ENCODE measurements at regions not wholly inside any gene's neighbourhood (a gene's known extent, or its start where the extent isn't known, plus 50 kb on each side); places are given as distances from the start of the nearest gene placed in this dataset.

DNA sequence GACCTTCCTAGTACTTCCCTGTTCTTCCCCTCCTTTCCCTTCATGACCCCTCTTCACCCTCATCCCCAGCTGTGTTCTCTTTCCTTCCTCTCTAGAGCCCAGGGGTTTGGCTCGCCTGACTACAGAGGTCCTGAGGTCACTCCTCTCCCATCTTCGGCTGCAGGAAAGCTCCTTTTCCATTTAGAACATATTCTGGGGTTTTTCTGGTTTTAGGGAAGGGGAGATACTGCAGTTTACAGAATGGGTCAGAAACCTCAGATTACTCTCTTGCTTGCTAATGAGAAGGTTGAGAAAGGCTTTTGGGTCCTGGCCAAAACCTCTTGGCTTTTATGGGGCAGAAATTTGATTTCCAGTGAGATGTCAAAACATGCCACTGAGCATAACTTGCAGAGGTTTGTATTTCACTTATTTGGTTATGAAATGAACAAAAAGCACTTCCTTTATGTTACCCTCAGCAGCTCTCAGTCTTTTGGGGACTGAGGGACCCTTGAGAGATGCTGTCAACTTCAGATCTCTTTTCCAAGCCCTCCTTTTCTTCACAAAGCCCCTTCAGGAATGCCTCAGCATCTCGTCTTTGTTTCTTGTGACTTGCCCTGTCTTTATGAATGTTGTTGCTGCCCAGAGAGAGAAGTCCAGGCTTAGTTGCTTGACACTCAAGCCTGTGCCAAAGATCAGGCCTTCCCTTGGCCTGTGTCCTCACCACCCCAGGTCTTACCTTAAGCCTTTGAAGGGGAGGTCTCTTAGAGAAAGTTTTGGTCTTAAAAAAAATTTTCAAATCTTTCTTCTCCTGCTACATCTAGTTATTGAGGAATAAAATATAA, 121.7 kb upstream of the TPM1 start:
- Mint-ChIP-seq H3K27ac (ENCODE audit: unreplicated experiment) (peak overlapping the region; percentile 85), H3K27me3 (ENCODE audit: unreplicated experiment) (no peaks in the 10 kb centered on the region), H3K36me3 (ENCODE audit: unreplicated experiment) (no peaks in the 10 kb centered on the region), H3K4me3 (ENCODE audit: unreplicated experiment) (no peak overlapping the region), H3K9me3 (ENCODE audit: unreplicated experiment) (no peaks in the 10 kb centered on the region), H3K4me1 (ENCODE audit: unreplicated experiment) (peaks cover 40% of the 10 kb centered on the region)
- no peak for DNase-seq (ENCODE audit: extremely low spot score, unreplicated experiment)
- TF ChIP-seq CTCF (IDR thresholded peaks at IDR 0.05), result no peak

- Mint-ChIP-seq H3K27ac (ENCODE audit: unreplicated experiment) (peak overlapping the region; percentile 85), H3K36me3 (ENCODE audit: unreplicated experiment) (no peaks in the 10 kb centered on the region), H3K4me1 (ENCODE audit: unreplicated experiment) (peaks cover 48% of the 10 kb centered on the region), H3K27me3 (ENCODE audit: unreplicated experiment) (no peaks in the 10 kb centered on the region), H3K9me3 (ENCODE audit: unreplicated experiment) (no peaks in the 10 kb centered on the region), H3K4me3 (ENCODE audit: unreplicated experiment) (no peak overlapping the region)
- TF ChIP-seq CTCF (IDR thresholded peaks at IDR 0.05), result no peak
- DNase-seq (ENCODE audit: extremely low spot score, unreplicated experiment), result no peak
Measured at GRCh38 chr15:62922514-62922913, 120.0 kb upstream of the TPM1 start.

DNA sequence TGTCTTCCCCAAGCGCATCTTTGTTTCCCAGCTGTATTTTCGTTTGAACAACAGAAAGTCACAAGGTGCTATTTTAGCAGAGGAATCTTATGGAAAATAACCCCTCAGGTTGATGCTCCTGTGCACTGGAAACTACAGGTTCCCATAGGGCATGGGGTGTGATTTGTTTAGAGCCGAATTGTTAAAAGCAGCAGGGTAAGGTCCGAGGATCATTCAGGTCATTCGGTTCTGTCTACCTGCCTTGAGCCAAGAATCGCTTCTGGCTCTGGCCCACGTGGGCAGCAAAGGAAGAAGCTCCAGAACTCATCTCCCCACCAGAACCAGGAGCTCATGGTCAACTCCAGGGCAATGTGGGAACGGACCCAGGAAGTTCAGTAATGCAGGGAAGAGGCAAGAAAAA, 116.7 kb upstream of the TPM1 start:
- no peak overlapping the region for H3K4me3 Mint-ChIP-seq (ENCODE audit: unreplicated experiment)
- TF ChIP-seq CTCF (IDR thresholded peaks at IDR 0.05), result no peak
- H3K36me3 Mint-ChIP-seq (ENCODE audit: unreplicated experiment), result no peaks in the 10 kb centered on the region
- no peak overlapping the region for H3K27ac Mint-ChIP-seq (ENCODE audit: unreplicated experiment)
- H3K4me1 Mint-ChIP-seq (ENCODE audit: unreplicated experiment), result peaks cover 56% of the 10 kb centered on the region
- DNase-seq (ENCODE audit: extremely low spot score, unreplicated experiment), result no peak
- no peaks in the 10 kb centered on the region for H3K27me3 Mint-ChIP-seq (ENCODE audit: unreplicated experiment)
- H3K9me3 Mint-ChIP-seq (ENCODE audit: unreplicated experiment), result no peaks in the 10 kb centered on the region

DNA sequence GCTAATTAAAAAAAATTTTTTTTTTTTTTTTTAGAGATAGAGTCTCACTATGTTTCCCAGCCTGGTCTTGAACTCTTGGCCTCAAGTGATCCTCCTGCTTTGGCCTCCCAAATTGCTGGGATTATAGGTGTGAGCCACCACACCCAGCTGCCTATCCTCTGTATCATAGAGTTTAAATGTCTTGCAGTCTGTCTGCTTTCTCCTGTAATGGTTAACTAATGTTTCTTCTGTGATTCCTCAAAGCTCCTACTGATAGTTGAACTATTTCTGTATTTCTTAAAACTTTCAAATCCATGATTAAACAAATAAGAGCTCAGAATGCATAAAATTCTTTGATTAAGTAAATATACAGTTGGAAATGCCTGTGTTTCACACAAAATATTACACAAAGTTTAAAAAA, 115.4 kb upstream of the TPM1 start:
- Mint-ChIP-seq H3K4me1 (ENCODE audit: unreplicated experiment) (peaks cover 51% of the 10 kb centered on the region), H3K36me3 (ENCODE audit: unreplicated experiment) (no peaks in the 10 kb centered on the region), H3K27me3 (ENCODE audit: unreplicated experiment) (no peaks in the 10 kb centered on the region), H3K9me3 (ENCODE audit: unreplicated experiment) (no peaks in the 10 kb centered on the region), H3K4me3 (ENCODE audit: unreplicated experiment) (no peak overlapping the region), H3K27ac (ENCODE audit: unreplicated experiment) (peak overlapping the region; percentile 75)
- no peak for TF ChIP-seq CTCF (IDR thresholded peaks at IDR 0.05)
- no peak for DNase-seq (ENCODE audit: extremely low spot score, unreplicated experiment)

GRCh38 chr15:62927836-62928235, 114.7 kb upstream of the TPM1 start:
- Mint-ChIP-seq H3K27ac (ENCODE audit: unreplicated experiment) (peak overlapping the region; percentile 75), H3K36me3 (ENCODE audit: unreplicated experiment) (no peaks in the 10 kb centered on the region), H3K4me3 (ENCODE audit: unreplicated experiment) (no peak overlapping the region), H3K4me1 (ENCODE audit: unreplicated experiment) (peaks cover 51% of the 10 kb centered on the region), H3K9me3 (ENCODE audit: unreplicated experiment) (no peaks in the 10 kb centered on the region), H3K27me3 (ENCODE audit: unreplicated experiment) (no peaks in the 10 kb centered on the region)
- no peak for TF ChIP-seq CTCF (IDR thresholded peaks at IDR 0.05)
- no peak for DNase-seq (ENCODE audit: extremely low spot score, unreplicated experiment)

Data from osteocyte (in vitro differentiated cells).